ENCODE measurements at regions not wholly inside any gene's neighbourhood (a gene's known extent, or its start where the extent isn't known, plus 50 kb on each side); places are given as distances from the start of the nearest gene placed in this dataset.

GRCh38 chr7:9017286-9017685, 583.9 kb downstream of the NXPH1 start:
- H3K27ac ChIP-seq = no peak overlapping the region

GRCh38 chr7:9022456-9022855, 589.0 kb downstream of the NXPH1 start:
- no peak overlapping the region for H3K27ac ChIP-seq

More at GRCh38 chr7:9017286-9017685, 583.9 kb downstream of the NXPH1 start:
- TF ChIP-seq, protein P1, sequence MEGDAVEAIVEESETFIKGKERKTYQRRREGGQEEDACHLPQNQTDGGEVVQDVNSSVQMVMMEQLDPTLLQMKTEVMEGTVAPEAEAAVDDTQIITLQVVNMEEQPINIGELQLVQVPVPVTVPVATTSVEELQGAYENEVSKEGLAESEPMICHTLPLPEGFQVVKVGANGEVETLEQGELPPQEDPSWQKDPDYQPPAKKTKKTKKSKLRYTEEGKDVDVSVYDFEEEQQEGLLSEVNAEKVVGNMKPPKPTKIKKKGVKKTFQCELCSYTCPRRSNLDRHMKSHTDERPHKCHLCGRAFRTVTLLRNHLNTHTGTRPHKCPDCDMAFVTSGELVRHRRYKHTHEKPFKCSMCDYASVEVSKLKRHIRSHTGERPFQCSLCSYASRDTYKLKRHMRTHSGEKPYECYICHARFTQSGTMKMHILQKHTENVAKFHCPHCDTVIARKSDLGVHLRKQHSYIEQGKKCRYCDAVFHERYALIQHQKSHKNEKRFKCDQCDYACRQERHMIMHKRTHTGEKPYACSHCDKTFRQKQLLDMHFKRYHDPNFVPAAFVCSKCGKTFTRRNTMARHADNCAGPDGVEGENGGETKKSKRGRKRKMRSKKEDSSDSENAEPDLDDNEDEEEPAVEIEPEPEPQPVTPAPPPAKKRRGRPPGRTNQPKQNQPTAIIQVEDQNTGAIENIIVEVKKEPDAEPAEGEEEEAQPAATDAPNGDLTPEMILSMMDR (conservative IDR thresholded peaks at IDR 0.05) = no peak

DNA sequence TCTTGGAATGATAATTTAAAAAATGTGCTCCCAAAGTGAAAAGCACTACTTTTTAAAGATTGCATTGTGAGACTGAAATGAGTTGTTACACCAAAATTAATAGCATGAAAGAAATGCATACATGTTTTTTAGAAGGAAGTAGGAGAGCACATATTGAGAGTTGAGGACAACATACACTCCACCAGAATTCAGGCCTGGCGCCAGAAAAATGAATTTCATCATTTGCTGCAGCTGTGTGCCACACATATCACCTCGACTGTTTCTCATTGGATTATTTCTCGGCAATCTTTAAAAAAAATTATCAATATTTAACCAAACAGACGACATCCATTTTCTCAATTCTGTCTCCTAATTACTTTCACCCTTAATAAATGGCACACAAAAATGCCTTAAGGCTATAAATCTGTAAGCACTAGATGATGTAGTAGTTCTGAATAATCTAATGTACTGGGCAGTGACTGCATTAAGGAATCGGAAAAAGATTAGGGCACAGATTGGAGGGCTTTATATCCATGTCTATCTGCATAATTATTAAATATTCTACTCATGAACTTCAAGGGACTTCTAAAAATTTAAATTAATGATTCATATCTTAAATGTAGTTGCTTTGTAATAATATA, 590.4 kb downstream of the NXPH1 start:
- H3K27ac ChIP-seq = no peak overlapping the region
- TF ChIP-seq, protein P1 (conservative IDR thresholded peaks at IDR 0.05) = no peak

More at GRCh38 chr7:9022456-9022855, 589.0 kb downstream of the NXPH1 start:
- TF ChIP-seq, protein P1 (conservative IDR thresholded peaks at IDR 0.05) = no peak

GRCh38 chr7:9026121-9026520, 592.7 kb downstream of the NXPH1 start:
- no peak overlapping the region for H3K27ac ChIP-seq
- TF ChIP-seq, protein P1 (conservative IDR thresholded peaks at IDR 0.05) = no peak

GRCh38 chr7:9028012-9028411, 594.6 kb downstream of the NXPH1 start:
- TF ChIP-seq, protein P1 (conservative IDR thresholded peaks at IDR 0.05) = no peak
- H3K27ac ChIP-seq = no peak overlapping the region

GRCh38 chr7:9029681-9030530, 596.5 kb downstream of the NXPH1 start:
- H3K27ac ChIP-seq = no peak overlapping the region
- TF ChIP-seq, protein P1 (conservative IDR thresholded peaks at IDR 0.05) = no peak

DNA sequence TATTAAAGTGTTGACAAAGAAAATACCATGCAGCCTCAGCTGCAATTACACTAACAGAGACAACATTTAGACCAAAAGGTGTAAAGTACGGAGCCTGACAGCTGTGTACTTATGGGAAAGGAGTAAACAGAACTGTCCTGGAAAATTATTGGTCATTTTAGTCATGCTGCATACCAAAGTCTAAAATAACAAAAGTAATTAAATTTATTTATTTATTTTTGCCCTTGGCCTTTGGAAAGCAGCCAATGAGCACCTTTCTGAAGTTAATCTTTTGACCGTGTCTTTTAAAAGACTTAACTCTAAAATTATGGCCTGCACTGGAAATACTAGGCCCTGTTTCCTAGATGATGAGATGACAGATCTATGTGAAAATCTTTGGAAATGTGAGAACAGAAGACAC, 597.6 kb downstream of the NXPH1 start:
- TF ChIP-seq, protein P1 (conservative IDR thresholded peaks at IDR 0.05) = no peak
- H3K27ac ChIP-seq = no peak overlapping the region
